ENCODE measurements at regions not wholly inside any gene's neighbourhood (a gene's known extent, or its start where the extent isn't known, plus 50 kb on each side); places are given as distances from the start of the nearest gene placed in this dataset.

DNA sequence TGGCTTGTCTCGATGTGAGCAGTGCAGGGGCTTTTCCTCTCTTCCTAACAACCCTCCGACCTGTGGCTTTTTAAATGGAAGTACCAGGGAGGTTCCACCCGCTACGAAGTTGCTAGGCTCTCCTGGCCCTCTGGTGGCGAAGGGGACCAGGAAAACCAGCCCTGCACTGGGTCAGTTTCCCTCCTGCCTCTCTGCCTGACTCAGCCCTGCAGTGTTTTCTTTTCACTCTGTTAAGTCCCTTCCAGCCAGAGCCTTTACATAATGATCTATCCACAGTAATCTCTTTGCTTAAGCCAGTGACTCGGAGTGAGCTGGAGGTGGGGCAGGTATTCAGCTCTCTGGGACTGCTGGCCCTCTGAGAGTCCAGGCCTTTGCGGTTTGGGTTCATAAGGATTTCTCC, 331.3 kb upstream of the EEF2KMT start:
- FAIRE-seq (no peak), DNase-seq (no peak), ATAC-seq (no peak)
- H3K36me3 ChIP-seq: no peaks in the 10 kb centered on the region
- no peaks in the 10 kb centered on the region for H3K9me3 ChIP-seq
- whole genome bisulfite sequencing, 2 donors: 27 to 30% methylated on average over 7 of the region's 7 CpGs
- H3K27ac ChIP-seq: no peak overlapping the region
- no peaks in the 10 kb centered on the region for H3K27me3 ChIP-seq
- intact Hi-C loops (cut with DNase I): no loop called here
- H3K4me3 ChIP-seq: no peak overlapping the region
- no peaks in the 10 kb centered on the region for H3K4me1 ChIP-seq
- TF ChIP-seq, protein P1, sequence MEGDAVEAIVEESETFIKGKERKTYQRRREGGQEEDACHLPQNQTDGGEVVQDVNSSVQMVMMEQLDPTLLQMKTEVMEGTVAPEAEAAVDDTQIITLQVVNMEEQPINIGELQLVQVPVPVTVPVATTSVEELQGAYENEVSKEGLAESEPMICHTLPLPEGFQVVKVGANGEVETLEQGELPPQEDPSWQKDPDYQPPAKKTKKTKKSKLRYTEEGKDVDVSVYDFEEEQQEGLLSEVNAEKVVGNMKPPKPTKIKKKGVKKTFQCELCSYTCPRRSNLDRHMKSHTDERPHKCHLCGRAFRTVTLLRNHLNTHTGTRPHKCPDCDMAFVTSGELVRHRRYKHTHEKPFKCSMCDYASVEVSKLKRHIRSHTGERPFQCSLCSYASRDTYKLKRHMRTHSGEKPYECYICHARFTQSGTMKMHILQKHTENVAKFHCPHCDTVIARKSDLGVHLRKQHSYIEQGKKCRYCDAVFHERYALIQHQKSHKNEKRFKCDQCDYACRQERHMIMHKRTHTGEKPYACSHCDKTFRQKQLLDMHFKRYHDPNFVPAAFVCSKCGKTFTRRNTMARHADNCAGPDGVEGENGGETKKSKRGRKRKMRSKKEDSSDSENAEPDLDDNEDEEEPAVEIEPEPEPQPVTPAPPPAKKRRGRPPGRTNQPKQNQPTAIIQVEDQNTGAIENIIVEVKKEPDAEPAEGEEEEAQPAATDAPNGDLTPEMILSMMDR (IDR thresholded peaks at IDR 0.05): no peak

DNA sequence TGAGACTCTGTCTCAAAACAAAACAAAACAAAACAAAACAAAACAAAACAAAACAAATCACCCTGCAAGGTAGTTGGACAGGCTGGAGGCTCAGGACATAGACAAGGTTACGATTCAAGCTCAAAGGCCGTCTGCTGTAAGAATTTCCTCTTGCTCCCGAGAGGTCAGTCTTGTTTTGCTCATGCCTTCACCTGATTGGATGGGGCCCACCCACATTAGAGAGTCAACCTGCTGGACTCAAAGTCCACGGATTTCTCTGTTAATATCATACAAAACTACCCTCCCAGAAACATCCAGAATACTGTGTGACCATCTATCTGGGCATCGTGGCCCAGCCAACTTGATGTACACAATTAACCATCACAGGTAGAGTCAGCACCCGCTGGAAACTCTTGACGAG, 330.0 kb upstream of the EEF2KMT start:
- Histone ChIP-seq H3K9me3 (no peaks in the 10 kb centered on the region), H3K27ac (no peak overlapping the region), H3K36me3 (no peaks in the 10 kb centered on the region), H3K4me3 (no peak overlapping the region), H3K4me1 (no peaks in the 10 kb centered on the region), H3K27me3 (no peaks in the 10 kb centered on the region)
- WGBS, 2 donors: 42 to 53% methylated on average over 7 of the region's 7 CpGs
- ATAC-seq (no peak), DNase-seq (no peak), FAIRE-seq (no peak)
- intact Hi-C loops (cut with DNase I): no loop called here
- TF ChIP-seq, protein P1 (IDR thresholded peaks at IDR 0.05): no peak

DNA sequence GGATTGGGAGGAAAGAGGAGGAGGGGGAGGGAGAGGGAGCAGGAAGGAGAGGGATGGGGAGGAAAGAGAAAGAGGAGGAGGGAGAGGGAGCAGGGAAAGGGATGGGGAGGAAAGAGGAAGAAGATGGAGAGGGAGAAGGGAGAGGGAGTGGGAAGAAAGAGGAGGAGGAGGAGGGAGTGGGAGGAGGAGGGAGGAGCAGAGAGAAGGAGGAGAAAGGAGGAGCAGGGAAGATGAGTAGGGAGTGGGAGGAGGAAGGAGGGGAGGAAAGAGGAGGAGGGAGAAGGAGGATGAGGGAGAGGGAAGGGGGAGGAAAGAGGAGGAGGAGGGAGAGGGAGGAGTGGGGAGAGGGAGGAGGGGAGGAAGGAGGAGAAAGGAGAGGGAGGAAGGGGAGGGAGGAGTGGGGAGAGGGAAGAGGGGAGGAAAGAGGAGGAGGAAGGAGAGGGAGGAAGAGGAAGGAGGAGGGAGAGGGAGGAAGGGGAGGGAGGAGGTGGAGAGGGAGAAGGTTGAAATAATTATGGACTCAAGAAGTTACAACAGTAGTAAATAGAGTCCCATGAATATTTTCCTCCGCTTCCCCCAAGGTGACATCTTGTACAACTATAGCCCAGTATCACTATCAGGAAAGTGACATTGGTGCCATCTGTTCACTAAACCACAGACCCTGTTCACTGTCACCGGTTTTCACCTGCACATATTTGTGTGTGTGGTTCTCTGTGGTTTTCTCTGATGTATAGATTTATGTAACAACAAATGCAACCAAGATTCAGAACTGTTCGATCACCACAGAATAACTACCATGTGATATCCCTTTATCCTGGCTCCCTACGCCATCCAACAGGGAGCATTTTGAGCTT, 325.3 kb upstream of the EEF2KMT start:
- ATAC-seq: no peak
- WGBS, 2 donors: 59 to 64% methylated on average over 4 of the region's 4 CpGs
- Histone ChIP-seq H3K4me3 (no peak overlapping the region), H3K36me3 (no peaks in the 10 kb centered on the region), H3K27ac (no peak overlapping the region), H3K27me3 (no peaks in the 10 kb centered on the region), H3K9me3 (no peaks in the 10 kb centered on the region), H3K4me1 (no peaks in the 10 kb centered on the region)
- no peak for FAIRE-seq
- TF ChIP-seq, protein P1 (IDR thresholded peaks at IDR 0.05): no peak
- intact Hi-C loops (cut with DNase I): no loop called here
- no peak for DNase-seq

DNA sequence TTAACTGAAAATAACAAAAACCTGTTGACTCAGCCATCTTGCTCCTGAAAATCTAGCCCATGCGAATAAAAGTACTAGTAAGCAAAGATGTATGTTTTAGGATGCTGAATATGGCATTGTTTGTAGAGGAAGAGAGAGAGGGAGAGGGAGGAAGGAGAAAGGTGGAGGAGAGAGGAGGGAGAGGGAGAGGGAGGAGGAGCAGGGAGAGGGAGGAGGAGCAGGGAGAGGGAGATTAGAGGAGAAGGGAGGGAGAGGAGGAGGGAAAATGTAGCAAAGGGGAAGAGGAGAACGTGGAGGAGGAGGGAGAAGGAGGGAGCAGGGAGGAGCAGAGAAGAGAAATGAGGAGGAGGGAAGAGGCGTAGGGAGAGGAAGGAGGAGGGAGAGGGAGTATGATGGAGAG, 324.5 kb upstream of the EEF2KMT start:
- DNase-seq: no peak
- no peak overlapping the region for H3K27ac ChIP-seq
- H3K4me1 ChIP-seq: no peaks in the 10 kb centered on the region
- no peaks in the 10 kb centered on the region for H3K27me3 ChIP-seq
- TF ChIP-seq, protein P1 (IDR thresholded peaks at IDR 0.05): no peak
- 29 to 31% methylated on average over 3 of the region's 3 CpGs for WGBS, 2 donors
- no peaks in the 10 kb centered on the region for H3K9me3 ChIP-seq
- ATAC-seq: no peak
- no peak overlapping the region for H3K4me3 ChIP-seq
- intact Hi-C loops (cut with DNase I): no loop called here
- H3K36me3 ChIP-seq: no peaks in the 10 kb centered on the region
- FAIRE-seq: no peak

DNA sequence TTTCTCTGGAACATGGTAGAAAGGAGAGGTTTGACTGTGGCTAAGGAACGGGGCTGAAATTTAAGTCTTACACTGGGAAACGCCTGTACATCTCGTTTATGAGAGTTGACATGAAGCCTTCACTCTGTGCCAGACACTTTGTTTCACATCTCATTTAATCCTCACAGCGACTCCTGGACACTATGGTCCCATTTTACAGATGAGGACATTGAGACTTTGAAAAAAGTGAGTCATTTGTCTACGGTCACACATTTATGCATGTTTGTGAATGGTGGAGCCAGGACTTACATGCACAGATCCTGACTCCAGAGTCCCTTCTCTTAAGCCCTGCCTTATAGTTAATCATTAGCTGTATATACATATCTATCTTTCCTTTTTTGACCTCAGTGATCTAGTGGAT, 318.4 kb upstream of the EEF2KMT start:
- 33 to 48% methylated on average over 5 of the region's 5 CpGs for WGBS, 2 donors
- DNase-seq (no peak), FAIRE-seq (no peak), ATAC-seq (no peak)
- Histone ChIP-seq H3K4me3 (no peak overlapping the region), H3K36me3 (no peaks in the 10 kb centered on the region), H3K27me3 (no peaks in the 10 kb centered on the region), H3K9me3 (no peaks in the 10 kb centered on the region), H3K27ac (no peak overlapping the region), H3K4me1 (no peaks in the 10 kb centered on the region)
- TF ChIP-seq, protein P1 (IDR thresholded peaks at IDR 0.05): no peak
- intact Hi-C loops (cut with DNase I): no loop called here
